GM12872 (cell line): ENCODE measurements at regions not wholly inside any gene's neighbourhood (a gene's known extent, or its start where the extent isn't known, plus 50 kb on each side); places are given as distances from the start of the nearest gene placed in this dataset.

Experiments
- TF ChIP-seq, protein P1 (sequence below): IDR thresholded peaks from 3 replicates; pipeline ENCODE4 v1.5.1; 2011; ENCODE audit warnings: low read depth, mild to moderate bottlenecking, low read length, moderate library complexity; ENCODE audit not compliant: insufficient read depth

DNA sequence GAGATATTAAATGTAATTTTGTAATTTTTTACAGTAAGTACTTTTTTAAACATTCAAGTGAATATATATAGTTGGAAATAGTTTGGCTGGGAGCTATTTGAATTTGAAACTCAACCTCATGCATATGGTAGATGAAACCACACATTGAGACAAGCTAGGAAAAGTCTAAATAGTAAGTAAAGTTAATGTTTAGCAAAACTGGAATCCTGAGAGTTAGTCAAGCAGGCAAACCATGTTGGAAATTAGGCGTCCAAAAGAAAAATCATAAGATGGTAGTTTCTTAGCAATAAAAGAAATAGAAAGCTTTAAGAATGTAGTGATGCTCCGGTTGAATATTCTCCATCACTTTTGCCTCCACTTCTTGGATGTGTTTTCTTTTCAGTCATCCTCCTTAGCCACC lies 657.1 kb upstream of the CDH10 start:
- TF ChIP-seq, protein P1, sequence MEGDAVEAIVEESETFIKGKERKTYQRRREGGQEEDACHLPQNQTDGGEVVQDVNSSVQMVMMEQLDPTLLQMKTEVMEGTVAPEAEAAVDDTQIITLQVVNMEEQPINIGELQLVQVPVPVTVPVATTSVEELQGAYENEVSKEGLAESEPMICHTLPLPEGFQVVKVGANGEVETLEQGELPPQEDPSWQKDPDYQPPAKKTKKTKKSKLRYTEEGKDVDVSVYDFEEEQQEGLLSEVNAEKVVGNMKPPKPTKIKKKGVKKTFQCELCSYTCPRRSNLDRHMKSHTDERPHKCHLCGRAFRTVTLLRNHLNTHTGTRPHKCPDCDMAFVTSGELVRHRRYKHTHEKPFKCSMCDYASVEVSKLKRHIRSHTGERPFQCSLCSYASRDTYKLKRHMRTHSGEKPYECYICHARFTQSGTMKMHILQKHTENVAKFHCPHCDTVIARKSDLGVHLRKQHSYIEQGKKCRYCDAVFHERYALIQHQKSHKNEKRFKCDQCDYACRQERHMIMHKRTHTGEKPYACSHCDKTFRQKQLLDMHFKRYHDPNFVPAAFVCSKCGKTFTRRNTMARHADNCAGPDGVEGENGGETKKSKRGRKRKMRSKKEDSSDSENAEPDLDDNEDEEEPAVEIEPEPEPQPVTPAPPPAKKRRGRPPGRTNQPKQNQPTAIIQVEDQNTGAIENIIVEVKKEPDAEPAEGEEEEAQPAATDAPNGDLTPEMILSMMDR: no peak

DNA sequence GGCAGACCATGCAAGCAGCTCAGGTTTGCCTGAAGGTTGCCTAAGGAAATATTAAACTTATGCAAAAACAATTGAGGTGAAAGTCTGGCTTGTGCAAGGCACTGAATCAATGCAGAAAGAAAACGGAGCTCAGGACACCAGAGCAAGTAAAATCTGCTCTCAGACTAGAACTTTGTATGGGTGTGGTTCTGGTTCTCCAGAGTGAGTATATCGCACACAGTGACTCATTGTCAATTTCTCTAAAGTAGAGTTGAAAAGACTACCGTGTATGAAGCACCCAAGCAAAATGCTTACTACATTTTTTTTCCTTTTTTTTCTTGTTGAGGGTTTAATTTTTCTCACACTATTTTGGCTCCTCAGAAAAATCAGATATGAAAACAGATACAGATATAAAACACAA lies 650.3 kb upstream of the CDH10 start:
- TF ChIP-seq, protein P1: no peak

DNA sequence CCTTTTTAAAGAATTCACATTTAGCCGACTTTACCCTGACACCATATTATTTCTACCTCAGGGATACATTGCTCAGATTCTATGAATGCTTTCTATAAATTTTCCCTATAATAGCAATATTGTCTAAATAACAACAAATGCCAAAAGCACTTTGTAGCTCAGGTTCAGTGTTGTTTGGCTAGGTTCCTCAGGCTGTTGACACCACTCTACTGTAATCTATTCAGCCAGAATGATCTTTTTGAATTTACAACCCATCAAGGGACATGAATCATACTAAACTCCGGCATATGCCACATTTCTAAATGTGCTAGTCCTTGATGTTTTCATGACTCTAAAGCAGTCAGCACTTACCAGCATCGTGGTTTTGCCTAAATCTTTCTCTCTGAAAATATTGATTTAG lies 641.5 kb upstream of the CDH10 start:
- TF ChIP-seq, protein P1: no peak

DNA sequence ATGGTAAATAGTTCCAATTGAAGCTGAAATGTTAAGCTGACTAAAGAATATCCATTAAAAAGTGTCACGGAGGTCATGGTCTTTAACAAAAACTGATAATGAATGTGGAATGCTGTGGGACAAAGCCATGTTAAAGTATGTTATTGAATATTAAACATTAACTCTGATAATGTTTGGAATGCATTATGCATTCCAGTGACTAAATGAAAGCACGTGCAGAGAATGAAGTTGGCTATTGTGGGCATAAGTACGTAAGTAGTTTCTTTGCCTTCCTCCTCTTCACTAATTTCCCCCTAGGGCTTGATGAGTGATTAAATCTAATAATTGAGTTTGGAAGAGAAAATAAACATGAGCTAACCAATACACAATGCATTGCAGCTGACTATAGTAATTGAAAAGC lies 640.4 kb upstream of the CDH10 start:
- TF ChIP-seq, protein P1: no peak

DNA sequence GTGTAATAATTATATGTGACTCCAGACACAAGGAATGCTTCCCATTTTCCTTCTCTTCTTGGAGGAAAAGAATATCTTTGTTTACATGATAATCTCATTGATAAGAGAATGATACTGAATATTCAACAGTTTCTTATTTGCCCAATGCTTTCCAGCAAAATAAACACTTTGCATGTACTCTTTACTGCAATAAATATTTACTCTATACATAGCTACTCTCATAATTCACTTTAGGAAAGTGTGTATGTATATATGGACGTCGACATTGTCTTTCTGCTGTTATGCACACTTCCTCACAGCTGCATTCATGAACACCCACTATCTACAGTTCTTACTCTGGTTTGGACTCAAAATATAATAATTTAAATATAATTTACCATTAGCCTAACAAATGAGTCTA lies 617.4 kb upstream of the CDH10 start:
- TF ChIP-seq, protein P1: no peak

DNA sequence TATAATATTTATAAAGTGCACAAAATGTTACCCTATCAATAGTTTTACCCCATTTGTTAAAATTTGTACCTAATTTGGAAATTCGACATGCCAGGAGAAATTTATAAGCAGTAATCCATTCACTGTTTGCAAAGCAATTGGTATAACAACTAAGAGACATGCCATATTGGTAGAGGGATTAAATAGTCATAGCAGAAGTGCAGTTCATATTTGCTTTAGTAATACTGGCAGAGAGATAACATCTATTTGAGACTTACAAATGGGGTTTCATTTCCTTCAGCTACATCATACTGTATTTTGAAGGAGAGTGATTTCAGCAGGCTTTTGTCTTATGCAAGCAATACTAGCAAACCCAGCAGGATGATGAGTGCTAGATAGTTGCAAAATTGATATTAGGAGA lies 610.4 kb upstream of the CDH10 start:
- TF ChIP-seq, protein P1: no peak

DNA sequence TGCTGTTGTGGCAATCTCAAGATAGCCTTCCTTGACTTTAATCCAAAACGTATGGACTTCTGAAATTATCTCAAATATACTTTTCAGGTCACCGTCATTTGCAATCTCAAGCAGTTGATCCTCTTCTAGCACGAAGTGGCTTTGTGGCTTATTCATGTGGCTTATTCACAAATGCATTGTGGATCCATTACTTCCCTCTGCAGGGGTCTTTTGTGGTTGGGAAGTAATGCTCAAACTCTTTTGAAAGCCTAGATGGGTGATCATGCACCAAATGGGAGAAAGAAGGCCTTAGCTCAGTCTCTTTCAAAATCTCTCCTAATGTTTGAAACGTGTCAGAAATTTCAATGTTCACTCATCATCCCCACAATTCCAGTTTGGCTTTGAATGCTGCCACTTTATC lies 597.2 kb upstream of the CDH10 start:
- TF ChIP-seq, protein P1: no peak
